ENCODE measurements at regions not wholly inside any gene's neighbourhood (a gene's known extent, or its start where the extent isn't known, plus 50 kb on each side); places are given as distances from the start of the nearest gene placed in this dataset.

GRCh38 chr20:17856837-17857605, 111.6 kb downstream of the SNX5 start (continued):
- TF ChIP-seq ZNF740 (CRISPR knock-in tag; IDR thresholded peaks at IDR 0.05) (no peak), KDM4B (CRISPR knock-in tag; IDR thresholded peaks at IDR 0.05) (no peak), KLF13 (CRISPR knock-in tag; IDR thresholded peaks at IDR 0.05) (no peak), CENPT (CRISPR knock-in tag; IDR thresholded peaks at IDR 0.05; ENCODE audit: low read depth) (peak; percentile 43; the same call in 1 of the 2 replicates), PHB2 (IDR thresholded peaks at IDR 0.05; ENCODE audit: partially characterized antibody) (no peak), POLR2AphosphoS5 (IDR thresholded peaks at IDR 0.05; ENCODE audit: low read depth, low read length) (no peak), NR2C2 (CRISPR knock-in tag; IDR thresholded peaks at IDR 0.05; ENCODE audit: borderline replicate concordance) (0 out of 2 replicates have a peak, but pooled peaks have one; percentile 32), ZNF598 (CRISPR knock-in tag; IDR thresholded peaks at IDR 0.05; ENCODE audit: borderline replicate concordance) (peak; percentile 85; the same call in 1 of the 2 replicates), ZBTB1 (CRISPR knock-in tag; IDR thresholded peaks at IDR 0.05; ENCODE audit: borderline replicate concordance) (no peak), ZNF501 (CRISPR knock-in tag; IDR thresholded peaks at IDR 0.05) (no peak), ZNF468 (CRISPR knock-in tag; IDR thresholded peaks at IDR 0.05) (0 out of 2 replicates have a peak, but pooled peaks have one; percentile 37), ZMYM2 (CRISPR knock-in tag; IDR thresholded peaks at IDR 0.05) (no peak), FOSL2 (CRISPR knock-in tag; IDR thresholded peaks at IDR 0.05) (0 out of 2 replicates have a peak, but pooled peaks have one; percentile 2), FOXK2 (IDR thresholded peaks at IDR 0.05) (no peak), ISL2 (CRISPR knock-in tag; IDR thresholded peaks at IDR 0.05) (0 out of 2 replicates have a peak, but pooled peaks have one; percentile 3), MXD4 (CRISPR knock-in tag; IDR thresholded peaks at IDR 0.05) (no peak), ZFY (CRISPR knock-in tag; IDR thresholded peaks at IDR 0.05) (peak; percentile 18; the same call in 1 of the 2 replicates), TEAD2 (CRISPR knock-in tag; IDR thresholded peaks at IDR 0.05) (no peak), ZNF800 (CRISPR knock-in tag; IDR thresholded peaks at IDR 0.05) (no peak), ZNF749 (CRISPR knock-in tag; IDR thresholded peaks at IDR 0.05; ENCODE audit: borderline replicate concordance) (no peak), ZMYM3 (CRISPR knock-in tag; IDR thresholded peaks at IDR 0.05) (no peak), SMYD3 (CRISPR knock-in tag; IDR thresholded peaks at IDR 0.05) (0 out of 2 replicates have a peak, but pooled peaks have one; percentile 39), ETV5 (CRISPR knock-in tag; IDR thresholded peaks at IDR 0.05; ENCODE audit: borderline replicate concordance) (no peak), ZNF644 (CRISPR knock-in tag; IDR thresholded peaks at IDR 0.05; ENCODE audit: low read depth) (no peak), SMARCC2 (IDR thresholded peaks at IDR 0.05) (no peak), BRCA1 (CRISPR knock-in tag; IDR thresholded peaks at IDR 0.05) (no peak), ZNF275 (CRISPR knock-in tag; IDR thresholded peaks at IDR 0.05; ENCODE audit: borderline replicate concordance) (no peak), ZNF354B (CRISPR knock-in tag; IDR thresholded peaks at IDR 0.05) (peak; percentile 87; the same call in 1 of the 2 replicates), PTBP1 (IDR thresholded peaks at IDR 0.05; ENCODE audit: low read depth, low read length, poor library complexity, severe bottlenecking) (no peak), IKZF4 (CRISPR knock-in tag; IDR thresholded peaks at IDR 0.05; ENCODE audit: borderline replicate concordance, low read depth, not compliant biosample characterization) (peak; percentile 57)

Measured in HepG2 (cell line).